CD4-positive, alpha-beta T cell treated with Interferon alpha-2 for 1 hour (primary cell): ENCODE measurements at regions not wholly inside any gene's neighbourhood (a gene's known extent, or its start where the extent isn't known, plus 50 kb on each side); places are given as distances from the start of the nearest gene placed in this dataset.

Experiments
- DNase-seq, 2 donors: peaks; one replicate each; pipeline ENCODE4 v3.0.0-alpha.2; 2020 to 2022

- DNase-seq, result no peak
Measured at GRCh38 chr1:9179463-9180110, 50.7 kb upstream of the GPR157 start.

GRCh38 chr1:9180111-9180819 is 51.4 kb upstream of the GPR157 start:
- DNase-seq, result no peak

DNA sequence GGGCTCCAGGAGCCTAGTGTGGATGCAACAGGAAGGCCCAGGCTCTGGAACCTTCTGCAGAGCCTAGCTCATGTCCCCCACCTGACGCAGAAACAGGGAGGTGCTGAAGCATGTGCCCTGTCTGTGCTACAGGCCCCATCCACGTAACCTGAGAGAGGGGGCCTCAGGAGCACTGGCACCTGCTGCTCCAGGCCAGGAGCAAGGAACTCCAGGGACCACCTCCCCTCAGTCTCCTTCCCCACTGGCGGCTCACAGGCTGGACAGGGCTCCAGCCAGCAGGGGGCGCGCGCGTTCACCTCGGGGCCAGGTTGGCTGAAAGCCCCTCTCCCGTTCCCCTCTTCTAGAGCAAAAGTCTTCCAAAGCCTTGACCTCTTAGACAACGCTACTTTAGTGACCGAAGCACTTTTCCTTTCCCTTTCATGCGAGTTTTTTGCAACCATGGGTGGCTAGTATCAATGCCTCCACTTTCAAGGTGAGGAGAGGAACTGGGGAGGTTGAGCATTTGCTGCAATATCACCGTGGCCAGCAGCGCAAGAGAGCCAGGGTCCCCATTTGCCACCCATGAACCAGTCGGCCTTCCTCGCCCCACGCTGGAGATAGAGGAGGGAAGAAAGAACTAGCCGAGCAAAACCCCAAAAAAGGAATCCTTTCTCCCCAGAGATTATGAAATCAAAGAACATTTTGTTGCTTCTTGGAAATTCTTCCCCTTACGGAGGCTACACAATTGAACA is 52.4 kb upstream of the GPR157 start:
- peak; percentile 46 to 62 for DNase-seq

DNA sequence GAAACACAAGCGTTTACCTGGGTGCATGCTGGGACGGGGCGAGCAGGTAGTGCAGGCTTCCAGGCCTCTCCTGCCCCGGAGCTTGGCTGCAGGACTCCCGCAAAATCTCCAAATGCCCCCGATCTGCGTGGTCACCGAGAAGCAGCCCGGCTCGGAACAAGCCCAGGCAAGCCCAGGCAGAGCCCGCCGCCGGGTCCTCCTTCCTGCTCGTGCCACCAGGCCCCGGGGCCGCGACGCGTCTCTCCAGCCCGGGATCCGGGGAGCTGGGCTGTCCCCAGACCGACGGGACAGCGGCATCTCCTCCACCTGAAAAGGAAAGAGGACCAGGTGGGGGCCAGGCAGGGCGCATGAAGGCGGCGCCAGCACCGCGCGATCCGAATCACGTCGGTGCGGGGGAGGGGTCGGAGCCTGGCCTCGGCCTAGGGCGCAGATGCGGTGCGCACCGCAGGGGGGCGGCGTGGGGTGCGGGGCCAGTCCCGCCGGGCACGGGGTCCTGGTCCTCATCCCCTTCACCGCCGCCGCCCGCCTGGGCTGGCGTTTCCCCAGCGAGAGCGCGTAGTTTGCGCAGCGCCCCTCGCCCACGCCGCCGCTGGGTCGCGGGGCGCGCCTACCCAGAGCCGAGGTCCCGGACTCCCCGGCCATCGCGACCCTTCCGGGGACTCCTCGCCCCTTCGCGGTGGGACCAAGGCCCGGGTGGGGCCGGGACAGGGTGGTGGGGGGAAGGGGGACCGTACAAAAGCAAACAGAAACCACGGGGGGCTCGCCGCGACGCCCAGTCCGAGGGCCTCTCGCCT is 52.4 kb upstream of the H6PD start:
- DNase-seq, result peak in 1 of 2 donors; percentile 12

DNA sequence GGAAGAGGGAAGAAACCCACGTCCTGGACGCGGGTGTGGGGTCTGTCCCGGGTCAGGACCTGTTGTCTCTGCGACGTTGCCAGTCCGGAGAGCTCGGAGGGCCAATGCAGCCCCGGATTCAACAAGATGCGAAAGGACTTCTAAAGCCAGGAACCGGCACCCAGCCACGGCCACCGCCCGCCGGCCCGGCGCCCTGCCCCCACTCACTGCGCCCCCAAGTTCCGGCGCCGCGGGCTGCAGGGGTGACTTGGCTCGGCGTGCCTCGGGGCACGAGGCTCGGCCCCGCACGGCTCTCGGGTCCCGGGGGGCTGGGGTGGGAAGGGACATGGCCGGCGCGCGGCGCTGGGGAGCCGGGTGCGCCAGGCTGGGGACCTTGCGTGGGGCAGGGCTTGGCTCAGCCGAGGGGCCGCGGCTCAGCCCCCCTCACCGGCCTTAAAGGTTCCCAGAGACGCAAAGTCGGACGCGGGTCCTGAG is 51.8 kb upstream of the H6PD start:
- no peak for DNase-seq

DNA sequence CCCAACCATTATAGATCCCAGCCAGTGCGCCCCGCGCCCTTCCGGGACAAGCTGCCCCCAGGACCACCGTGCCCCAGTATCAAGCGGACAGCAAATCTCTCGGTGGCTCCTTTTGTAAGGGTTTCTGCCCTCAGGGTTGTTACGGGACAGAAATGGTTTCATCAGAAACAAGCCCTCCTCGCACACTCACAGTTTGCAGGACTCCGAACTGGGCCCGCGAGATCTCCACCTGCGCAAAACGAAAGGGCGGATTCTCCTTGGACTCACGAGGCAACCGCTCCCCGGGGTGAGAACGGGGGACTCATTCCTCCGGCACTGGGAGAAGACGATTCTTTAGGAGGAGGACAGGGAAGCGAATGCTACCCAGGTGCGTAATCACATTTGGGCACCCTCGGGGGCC is 51.1 kb upstream of the H6PD start:
- no peak for DNase-seq

DNA sequence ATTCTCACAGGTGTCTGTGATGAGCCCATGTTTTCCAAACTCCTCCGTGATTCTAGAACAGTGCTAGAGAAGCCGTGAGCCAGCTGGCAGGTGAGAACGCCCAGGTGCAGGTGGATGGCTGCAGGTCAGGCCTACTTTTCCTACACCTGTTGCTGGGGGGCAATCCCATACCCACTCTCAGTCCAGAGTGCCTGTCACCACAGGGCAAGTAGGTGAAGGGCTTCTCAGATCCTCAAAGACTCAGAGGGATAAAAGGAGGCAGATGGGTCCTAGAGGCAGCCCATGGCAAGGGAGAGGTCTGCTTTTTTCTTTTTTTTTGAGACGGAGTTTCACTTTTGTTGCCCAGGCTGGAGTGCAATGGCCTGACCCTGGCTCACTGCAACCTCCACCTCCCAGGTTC is 50.7 kb upstream of the H6PD start:
- no peak for DNase-seq

DNA sequence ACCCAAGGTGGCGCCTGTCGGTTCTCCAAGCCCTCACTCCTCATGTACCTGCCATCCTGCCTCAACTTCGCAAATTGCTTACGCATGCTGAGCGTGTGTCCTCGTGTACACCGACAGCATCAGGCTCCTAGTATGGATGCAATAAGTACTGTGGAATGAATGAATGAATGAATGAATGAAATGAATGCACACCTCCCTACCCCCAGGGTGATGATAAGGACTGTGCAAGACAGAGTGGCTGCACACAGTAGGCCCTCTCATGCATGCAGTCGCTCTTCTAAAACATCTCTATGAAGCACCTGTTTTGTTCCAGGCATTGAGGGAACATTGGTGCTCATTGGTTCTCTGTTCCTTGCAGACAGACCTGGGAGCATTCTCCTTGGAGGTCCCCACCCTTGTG is 49.8 kb upstream of the H6PD start:
- no peak for DNase-seq
